G401.6 (cell line): ENCODE measurements at regions not wholly inside any gene's neighbourhood (a gene's known extent, or its start where the extent isn't known, plus 50 kb on each side); places are given as distances from the start of the nearest gene placed in this dataset.

Experiments used
- FAIRE-seq: peaks from 2 replicates; lab custom pipeline; 2012; peaks lifted over from hg19 to GRCh38; lab: Jason Lieb, UNC

DNA sequence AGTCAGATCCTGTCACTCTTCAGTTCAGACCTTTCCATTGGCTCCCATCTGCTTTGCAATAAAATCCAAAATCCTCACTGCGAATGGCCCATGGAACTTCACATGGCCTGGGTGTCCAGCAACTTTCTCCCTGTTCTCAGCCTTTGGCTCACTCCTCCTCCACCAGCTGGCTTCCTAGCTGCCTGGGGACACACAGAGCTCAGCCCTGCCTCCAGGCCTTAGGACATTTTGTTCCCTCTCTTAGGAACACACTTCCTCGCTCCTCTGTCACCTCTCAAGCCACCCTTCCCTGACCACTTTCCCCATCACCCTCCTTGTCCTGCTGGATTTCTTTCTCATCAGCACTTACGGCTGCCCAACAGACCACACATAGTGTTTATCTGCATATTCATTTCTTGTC, 419.6 kb downstream of the MED13L start:
- no peak for FAIRE-seq

DNA sequence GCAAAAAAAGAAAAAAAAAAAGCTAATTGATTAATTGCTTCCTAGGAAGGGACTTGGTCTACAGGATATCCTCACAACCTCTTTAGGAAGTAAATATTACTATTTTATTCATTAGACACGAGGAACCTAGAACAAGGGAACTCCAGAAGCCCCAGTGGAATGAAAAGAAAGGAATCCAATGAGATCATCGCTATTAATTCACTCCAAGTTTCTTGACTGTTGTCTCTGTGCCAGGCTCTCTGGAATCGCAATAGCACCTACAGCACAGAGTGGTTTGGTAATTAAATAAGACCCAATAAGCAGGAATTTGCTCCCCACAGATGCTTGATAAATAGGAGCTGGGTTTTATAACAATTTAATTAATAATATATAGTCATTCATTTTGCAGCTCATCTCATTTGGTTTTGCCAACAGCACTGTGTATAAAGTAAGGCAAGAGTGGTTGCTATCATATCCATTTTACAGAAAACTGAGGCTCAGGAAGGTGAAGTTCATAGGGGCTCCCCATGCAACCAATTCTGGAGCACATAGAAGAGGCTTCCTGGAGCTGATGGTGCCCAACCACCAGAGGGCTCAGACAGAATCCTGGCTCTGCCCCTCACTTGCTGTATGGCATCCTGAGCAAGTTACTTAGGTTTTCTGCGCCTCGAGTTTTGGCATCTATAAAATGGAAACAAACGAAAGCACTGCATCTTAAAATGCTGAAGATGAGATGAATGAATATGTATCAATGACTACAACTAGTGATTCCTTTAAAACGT, 420.2 kb downstream of the MED13L start:
- no peak for FAIRE-seq

DNA sequence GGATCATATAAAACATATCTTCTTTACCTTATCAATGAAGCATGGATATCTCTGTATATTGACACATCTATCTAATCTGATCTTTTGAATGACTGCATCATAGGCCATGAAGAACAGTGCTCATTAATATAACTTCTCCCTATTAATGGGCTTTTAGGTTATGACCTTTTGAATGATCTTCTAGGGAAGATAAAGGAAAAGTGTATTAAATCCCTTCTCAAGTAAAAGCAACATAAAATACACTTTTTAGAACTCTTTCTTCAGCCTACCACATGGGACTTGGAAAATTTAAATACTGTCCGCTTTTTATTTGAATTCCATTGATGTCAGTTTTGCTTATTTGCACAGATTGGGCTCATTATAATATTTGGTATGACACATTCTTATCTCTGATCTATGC, 425.4 kb downstream of the MED13L start:
- FAIRE-seq = no peak

DNA sequence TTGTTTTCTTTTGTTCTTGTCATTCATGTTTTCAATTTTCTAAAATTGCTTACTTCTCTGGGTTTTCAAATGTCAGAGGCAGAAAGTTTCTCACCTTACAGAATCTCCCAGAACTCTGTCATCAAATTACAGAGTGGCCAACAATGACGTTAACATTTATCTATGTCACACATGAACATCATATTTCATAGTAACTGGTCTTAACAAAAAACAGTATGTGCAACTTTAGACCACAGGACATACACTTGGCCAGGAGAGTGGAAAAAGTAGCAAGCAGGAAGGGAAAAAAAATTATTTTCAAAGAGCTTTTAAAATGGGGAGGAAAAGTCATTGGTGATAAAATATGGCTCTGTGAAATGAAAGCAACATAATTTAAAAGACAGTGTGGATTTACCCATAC, 426.5 kb downstream of the MED13L start:
- no peak for FAIRE-seq

DNA sequence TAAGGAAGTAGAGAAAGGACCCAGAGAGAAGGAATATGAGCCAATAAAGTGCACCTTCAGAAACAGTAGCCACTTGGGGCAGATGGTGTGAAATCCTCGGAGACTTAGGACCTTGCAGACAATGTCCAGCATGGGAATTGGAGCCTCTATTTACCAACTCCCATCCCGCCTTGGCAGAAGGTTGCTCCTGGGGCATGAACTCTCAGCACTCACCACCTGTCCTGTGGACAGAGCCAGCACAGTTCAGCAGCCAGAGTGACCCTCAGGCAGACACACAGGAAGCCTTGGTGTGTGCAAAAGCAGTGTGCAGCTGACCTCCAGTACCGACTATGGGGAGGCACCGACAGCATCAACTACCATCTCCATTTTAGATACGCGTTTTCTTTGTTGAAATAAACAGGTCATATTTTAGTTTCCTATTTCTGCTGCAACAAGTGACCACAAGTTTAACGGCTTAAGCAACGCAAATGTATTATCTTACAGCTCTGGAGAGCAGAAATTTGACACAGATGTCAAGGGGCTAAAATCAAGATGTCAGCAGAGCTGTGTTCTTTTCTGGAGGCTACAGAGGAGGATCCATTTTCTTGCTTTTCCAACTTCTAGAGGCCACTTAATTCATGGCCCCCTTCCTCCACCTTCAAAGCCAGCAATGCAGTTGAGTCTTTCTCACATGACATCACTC, 428.1 kb downstream of the MED13L start:
- FAIRE-seq = no peak

DNA sequence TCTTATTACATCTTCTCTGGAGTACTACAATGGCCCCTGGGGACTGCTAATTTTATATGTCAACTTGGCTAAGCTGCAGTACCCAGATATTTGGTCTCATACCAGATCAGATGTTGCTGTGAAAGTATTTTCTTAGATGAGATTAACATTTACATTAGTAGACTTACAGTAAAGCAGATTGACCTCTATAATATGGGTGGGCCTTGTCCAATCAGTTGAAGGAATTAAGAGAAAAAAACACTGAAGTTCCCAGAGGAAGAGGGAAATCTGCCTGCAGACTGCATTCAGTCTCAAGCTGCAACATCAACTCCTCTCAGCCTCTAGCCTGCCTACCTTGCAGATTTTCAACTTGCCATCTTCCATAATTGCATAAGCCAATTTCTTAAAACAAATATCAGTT, 430.1 kb downstream of the MED13L start:
- no peak for FAIRE-seq

DNA sequence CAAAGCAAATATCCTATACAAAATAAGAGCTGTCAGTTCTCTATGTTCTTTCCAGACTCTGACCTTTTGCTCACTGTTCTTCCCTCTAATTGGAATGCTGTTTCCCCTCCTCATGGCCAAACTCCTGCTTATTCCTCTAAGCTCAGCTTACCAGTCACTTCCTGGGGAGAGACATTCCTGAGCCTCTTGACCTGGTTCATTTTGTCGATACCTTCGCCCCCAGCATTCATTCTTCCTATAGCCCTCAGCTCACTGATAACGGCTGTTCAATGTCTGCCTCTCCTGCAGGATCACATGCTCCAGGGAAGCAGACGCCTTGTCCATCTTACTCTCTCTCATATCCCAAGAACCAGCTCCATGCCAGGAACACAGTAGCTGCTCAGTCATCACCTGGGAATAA, 431.0 kb downstream of the MED13L start:
- no peak for FAIRE-seq

DNA sequence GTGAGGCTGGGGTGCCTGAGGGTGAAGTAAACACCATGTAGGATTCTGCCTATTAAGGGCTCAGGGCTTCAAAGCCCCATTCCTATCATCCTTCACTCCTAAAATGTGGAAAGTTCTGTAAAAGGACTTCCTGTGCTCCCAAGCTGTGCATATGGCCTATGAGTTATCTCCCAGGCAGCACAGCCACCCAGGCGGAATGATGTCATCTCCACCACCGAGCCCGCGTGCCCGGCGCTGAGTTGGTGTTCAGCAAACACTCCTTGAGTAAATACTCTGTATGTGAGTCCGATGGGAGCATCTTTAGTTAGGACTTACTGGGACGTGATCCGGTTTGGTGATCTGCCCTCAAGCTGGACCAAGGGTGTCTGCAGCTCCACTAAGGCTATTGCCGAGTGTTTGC, 437.3 kb downstream of the MED13L start:
- no peak for FAIRE-seq

DNA sequence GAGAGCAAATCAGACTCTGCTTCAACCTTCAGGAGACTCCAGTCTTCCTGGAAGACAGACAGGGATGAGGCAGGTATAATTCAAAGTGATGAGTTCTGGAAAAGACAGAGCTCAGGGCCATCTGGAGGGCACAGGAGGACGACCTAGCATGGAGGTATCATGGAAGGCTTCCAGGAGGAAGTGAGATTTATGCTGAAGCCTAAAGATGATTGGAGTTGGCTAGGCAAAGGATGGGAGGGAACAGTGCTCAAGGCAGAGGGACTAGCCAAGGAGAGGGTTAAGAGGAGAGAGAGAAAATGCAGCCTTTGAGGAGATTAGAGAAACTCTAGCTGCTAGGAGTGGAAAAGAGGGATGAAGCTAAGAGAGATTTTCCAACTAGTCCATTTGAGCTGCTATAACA, 438.5 kb downstream of the MED13L start:
- no peak for FAIRE-seq

DNA sequence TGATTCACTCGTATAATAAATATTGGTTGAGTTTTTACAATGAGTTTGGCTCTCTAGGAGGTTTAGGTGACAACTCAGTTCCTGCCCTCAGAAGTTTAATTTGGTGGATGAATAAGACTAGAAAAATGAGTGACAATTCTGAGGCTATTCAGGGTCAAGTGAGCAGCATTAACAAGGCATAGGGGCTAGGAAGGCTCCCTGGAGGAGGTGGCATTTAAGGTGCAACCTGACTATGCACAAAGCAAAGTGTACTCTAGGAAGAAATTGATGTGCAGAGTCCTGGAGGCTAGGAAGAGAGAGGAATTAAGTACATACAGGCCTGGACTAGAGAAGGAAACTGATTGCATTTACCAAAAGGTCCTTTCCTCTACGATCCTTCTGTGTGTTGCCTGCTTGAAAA, 440.3 kb downstream of the MED13L start:
- no peak for FAIRE-seq

DNA sequence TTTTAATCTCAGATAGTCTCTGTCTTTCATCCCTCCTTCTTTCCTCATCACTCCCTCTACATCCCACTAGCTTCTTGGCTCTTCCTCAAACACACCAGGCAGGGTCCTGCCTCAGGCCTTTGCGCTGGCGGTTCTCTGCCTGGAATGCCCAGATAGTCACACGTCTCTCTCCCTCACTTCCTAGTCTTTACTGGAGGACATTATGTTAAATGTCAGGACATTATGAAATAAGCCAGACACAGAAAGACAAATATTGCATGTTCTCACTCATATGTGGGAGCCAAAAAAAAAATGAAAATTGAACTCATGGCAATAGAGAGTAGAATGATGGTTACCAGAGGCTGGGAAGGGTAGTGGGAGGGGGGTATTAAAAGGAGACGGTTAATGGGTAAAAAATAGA, 442.0 kb downstream of the MED13L start:
- no peak for FAIRE-seq

DNA sequence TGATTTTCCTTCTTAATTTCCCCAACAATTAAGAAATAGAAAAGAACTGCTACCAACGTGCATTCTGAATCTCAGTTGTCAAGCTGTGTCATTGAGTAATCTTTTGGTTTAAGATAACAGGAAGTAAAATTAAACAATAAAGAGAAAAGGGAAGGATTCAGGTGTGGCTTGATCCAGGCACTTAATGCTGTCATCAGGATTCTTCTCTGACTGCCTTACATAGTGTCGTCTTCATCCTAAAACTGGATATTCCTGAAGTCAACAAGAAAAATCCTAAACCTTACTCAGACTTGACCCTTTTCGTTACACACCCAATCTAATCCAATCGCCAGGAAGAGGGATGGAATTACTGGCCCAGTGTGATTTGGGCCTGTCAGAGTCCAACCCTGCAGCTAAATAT, 443.8 kb downstream of the MED13L start:
- FAIRE-seq = no peak

DNA sequence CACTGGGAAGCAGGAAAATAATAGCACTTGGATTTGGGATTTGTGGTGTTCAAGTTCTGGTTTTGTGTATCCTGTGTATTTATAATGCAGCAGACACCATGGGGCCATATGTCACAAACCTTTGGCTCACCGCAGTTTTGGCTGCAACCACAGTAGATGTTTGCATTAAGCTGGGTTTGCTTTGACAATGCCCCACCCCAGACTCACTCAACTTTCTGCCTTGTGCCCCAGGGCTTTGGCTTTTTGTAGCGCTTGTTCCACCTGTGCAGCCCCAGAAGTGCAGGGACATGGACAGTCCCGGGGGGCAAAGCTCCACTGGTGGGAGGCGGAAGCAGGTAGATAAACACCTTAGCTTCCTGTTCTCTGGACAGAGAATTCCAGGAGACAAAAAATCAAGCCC, 446.9 kb downstream of the MED13L start:
- FAIRE-seq = no peak

DNA sequence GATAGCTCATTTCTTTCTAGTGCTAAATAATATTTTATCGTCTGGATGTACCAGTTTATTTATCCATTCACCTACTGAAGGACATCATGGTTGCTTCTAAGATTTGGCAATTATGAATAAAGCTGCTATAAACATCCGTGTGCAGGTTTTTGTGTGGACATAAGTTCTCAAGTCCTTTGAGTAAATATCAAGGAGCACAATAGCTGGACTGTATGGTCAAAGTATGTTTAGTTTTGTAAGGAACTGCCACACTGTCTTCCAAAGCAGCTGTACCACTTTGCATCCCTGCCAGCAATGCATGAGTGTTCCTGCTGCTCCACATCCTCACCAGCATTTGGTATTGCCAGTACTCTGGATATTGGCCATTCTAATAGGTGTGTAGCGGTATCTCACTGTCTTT, 447.4 kb downstream of the MED13L start:
- FAIRE-seq = no peak

DNA sequence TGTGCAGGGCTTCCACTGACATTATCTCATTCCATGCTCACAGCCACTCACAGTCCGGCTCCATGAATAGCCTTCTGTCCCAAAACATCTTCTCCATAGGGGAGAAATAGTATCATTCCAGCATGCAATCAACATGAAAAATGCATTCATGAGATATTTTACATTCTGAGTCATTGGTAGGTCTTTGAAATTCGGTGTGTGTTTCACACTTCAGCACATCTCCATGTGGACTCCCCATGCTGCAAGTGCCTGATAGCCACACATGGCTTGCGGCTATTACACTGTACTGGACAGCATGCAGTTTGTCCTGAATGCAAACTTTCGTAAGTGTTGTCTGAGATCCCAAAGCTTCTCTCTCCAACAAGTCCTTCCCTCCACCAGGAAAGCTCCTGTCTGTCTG, 449.3 kb downstream of the MED13L start:
- FAIRE-seq = no peak

DNA sequence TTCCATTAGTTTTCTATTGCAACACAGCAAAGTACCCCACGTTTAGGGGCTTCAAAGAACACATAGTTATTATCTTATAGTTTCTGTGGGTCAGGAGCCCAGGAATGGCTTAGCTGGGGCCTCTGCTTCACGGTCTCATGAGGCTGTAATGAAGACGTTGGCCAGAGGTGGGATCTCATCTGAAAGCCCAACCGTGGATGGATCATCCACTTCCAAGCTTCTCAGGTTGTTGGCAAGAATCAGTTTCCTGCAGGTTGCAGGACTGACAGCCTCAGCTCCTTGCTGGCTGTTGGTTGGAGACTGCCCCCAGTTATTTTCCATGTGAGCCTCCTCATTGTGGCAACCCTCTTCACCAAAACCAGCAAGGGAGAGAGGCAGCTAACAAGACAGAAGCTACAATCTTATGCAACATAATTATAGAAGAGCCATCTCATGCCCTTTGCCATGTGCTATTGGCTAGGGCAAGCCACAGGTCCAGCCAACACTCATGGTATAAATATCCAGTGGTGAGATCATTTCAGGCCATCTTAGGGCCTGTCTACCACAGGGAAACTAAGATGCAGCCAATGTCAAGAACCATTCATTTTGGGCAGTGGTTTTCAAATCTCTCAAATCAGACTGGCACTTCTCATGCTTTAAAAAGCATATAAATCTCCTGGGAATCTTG, 452.4 kb downstream of the MED13L start:
- FAIRE-seq = no peak

DNA sequence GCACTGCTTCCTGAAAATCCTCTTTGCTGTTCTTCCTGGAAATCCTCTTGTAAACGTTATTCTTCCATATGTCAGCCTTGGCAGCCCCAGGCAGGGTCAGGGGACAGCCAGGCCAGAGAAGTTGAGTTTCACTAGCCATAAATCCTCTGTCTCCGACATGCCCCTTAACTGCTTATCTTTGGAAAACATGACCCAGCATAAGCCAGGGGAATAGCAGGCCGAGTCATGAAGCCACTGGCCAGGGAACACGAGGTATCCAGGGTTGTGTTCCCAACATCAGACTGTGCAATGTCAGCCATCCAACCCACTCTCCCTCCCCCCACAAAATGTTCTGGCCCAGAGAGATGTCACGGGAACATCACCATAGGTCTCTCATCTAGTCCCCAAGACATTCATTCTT, 453.9 kb downstream of the MED13L start:
- no peak for FAIRE-seq

DNA sequence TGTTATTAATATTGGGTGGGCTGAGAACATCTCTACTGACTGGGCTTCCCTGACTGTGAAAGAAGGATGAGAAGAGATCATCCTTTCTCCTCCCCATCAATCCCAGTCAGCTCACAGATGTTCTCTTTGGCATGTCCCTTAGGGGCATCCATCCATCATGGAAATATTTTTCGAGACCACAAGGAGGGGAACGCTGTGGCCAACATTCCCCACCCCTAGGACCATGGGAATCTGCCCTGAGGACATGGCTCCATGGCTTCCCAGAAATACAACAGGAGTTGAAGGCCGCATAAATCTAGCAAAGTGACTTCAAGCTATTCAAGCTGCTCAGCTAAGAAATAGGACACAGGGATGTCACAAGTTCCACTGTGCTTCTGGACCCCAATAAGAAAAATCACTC, 456.8 kb downstream of the MED13L start:
- no peak for FAIRE-seq

DNA sequence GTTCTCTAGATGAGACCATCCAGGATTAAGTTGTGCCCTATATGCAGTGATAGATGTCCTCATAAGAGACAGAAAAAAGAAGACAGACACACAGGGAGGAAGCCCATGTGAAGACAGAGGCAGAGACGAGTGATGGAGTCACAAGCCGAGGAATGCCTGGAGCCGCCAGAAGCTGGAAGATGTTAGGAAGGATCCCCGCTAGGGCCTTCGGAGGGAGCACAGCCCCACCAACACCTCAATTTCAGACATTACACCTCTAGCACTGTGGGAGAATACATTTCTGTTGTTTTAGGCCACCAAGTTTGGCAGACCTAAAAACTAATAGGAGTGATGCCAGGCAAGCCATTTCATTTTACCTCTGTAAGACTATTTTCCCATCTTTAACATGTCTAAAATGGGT, 458.5 kb downstream of the MED13L start:
- FAIRE-seq = no peak

DNA sequence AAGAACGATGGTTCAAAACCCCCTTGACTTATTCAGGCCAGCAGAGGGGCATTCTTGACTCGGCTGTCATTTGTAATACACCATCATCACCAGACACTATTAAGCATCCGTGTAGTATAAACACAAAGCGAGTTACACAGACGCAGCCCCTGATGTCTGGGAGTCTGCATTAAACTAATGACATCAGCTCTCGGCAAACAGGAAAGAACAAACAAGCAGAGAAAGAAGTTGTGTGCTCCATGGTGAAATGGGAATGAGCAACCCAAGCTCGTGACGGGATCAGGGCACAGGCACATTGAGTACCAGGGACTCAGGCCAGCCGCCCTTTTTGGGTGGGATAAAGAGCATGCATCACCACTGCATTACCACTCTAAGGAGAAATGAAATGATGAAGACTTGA, 460.1 kb downstream of the MED13L start:
- FAIRE-seq = no peak

DNA sequence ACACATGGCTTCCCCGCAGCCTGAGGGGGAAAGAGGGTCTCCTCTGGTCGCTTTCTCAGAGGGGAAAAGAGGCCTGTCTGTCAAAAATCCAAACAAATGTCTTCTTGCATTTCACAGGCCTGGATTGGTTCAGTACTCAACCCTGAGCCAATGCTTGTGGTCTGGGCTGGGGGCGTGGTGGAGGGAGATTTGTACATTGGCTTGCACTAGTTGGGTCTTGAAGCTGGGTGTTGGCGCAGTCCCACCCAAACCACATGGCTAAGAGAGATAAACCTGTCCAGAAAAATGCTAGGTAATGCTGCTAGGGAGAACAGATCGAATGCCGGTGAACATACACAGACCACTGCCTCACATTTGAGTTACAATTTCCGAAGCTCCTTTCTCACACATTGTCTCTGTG, 461.6 kb downstream of the MED13L start:
- no peak for FAIRE-seq

DNA sequence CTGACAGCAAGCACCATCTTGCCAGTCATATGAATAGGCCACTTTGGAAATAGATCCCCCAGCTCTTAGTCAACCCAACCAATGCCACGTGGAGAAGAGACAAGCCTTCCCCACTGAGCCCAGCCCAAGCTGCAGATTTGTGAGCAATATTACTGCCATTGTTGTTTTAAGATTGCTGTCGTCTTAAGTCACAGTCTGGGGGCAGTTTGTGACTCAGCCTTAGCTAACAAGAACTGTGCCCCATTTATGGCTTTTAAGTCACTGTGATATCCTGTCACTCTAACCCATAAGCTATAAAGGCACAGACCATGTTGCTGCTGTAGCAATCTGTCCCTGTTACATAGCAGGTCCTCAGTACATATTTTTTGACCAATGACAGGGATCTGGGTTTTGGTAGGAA, 464.2 kb downstream of the MED13L start:
- no peak for FAIRE-seq

DNA sequence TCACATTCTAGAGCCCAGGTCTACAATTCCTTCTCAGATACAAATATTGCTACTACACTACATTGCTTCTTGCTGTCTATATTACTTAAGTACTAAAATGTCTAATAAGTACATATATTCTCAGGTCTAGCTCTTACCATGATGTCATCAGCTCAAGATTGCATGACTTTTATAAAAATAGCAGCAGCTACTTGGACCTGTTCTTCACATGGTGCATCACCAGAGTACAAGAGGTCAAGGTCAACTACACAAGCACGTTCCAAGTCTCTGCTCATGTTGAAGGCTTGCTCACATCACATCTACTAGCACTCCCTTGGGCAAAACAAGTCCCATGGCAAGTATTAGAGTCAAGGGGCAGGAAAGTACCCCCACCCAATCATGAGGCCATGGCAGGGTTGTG, 465.6 kb downstream of the MED13L start:
- FAIRE-seq = no peak

DNA sequence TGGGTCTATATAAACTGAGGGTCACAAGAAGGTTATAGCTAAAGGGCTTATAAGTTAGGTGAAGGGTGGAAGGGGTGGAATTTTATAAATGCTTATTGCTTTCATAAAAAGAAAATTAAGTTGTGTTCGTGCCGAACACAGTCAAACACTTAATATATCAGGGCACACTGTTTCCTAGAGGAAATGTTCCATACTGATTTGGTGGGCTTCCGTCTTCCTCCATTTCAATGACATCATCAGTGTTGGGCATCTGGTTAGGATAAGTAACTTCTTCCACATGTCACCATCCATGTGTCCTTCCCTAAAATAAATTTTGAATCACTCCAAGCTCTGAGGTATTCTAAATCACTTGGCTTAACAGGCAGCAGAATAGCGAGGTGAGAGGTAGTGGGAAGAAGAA, 466.4 kb downstream of the MED13L start:
- no peak for FAIRE-seq
